Activated CD4-positive, alpha-beta T cell treated with anti-CD3 and anti-CD28 coated beads, Interleukin-2, amount 10 ng/mL, durations not matched to agents 24 days and 14 days (primary cell): ENCODE measurements at regions not wholly inside any gene's neighbourhood (a gene's known extent, or its start where the extent isn't known, plus 50 kb on each side); places are given as distances from the start of the nearest gene placed in this dataset.

Experiments used
- DNase-seq: peaks from one replicate; pipeline ENCODE4 v3.0.0; 2022
- H3K27ac Mint-ChIP-seq: one replicate; pipeline ENCODE4 v1.8.0; 2022; ENCODE audit warnings: mild to moderate bottlenecking, mixed read lengths
- H3K27me3 Mint-ChIP-seq: one replicate; pipeline ENCODE4 v1.8.0; 2022; ENCODE audit warnings: mixed read lengths
- H3K36me3 Mint-ChIP-seq: one replicate; pipeline ENCODE4 v1.8.0; 2022; ENCODE audit warnings: low read depth, mild to moderate bottlenecking, mixed read lengths
- H3K4me1 Mint-ChIP-seq: one replicate; pipeline ENCODE4 v1.8.0; 2021; ENCODE audit warnings: mixed read lengths
- H3K4me3 Mint-ChIP-seq: one replicate; pipeline ENCODE4 v1.8.0; 2022; ENCODE audit warnings: mild to moderate bottlenecking, moderate library complexity, mixed read lengths
- H3K9me3 Mint-ChIP-seq: one replicate; pipeline ENCODE4 v1.8.0; 2021; ENCODE audit warnings: mixed read lengths
- intact Hi-C: fragments of 100-400 bp; cut with micrococcal nuclease; formaldehyde crosslinking; loops from one replicate; pipeline ENCODE4 v1.15.1; 2023

DNA sequence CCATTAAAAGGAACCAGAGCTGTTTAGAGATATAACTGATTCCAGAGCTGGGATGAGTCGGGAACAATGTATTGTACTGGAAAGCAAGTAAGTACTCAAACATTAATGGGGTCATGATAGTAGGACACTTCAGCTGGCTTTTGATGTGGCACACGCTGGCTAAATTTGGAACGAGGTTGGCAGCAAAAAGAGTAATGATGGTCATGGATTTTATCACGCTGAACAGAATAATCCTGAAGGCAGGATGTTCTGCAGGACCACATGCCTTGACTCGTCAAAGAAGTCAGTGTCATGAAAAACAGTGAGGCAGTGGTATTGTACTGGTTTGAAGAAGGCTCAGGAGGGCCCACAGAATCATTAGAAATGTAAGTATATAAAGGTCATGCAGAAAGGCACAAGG, 220.3 kb downstream of the SNX13 start:
- Mint-ChIP-seq H3K36me3 (no peaks in the 10 kb centered on the region), H3K27me3 (no peaks in the 10 kb centered on the region), H3K27ac (no peak overlapping the region), H3K4me3 (no peak overlapping the region), H3K9me3 (no peaks in the 10 kb centered on the region), H3K4me1 (no peaks in the 10 kb centered on the region)
- intact Hi-C loops, result no loop called here
- no peak for DNase-seq

DNA sequence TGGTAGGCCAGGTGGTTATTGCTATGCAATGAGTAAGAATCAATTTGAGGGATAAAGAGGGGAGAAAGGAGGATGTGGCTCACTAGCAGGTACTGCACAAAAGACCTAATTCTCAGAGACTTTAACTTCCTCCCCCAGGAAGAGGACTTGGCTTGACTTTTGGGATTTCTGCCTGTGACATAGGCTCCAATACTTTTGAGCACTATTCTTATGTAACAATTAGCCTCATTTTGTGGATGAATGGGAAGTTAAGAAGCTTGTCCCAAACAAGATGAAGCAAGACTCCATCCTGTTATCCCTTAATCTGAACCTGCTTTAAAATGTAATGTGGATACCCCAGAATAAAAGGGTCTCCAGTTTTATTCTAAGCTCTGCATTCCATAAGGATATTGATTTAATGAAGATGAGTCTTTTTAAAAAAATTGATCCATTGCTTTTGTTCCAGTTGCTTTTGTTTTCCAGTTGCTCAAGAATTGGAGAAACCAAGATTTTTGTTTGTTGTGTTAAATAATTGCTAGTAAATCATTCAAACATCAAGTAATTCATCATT, 218.5 kb downstream of the SNX13 start:
- Mint-ChIP-seq H3K4me3 (no peak overlapping the region), H3K36me3 (no peaks in the 10 kb centered on the region), H3K27ac (no peak overlapping the region), H3K9me3 (no peaks in the 10 kb centered on the region), H3K4me1 (no peaks in the 10 kb centered on the region), H3K27me3 (no peaks in the 10 kb centered on the region)
- DNase-seq, result no peak
- intact Hi-C loops, result no loop called here

DNA sequence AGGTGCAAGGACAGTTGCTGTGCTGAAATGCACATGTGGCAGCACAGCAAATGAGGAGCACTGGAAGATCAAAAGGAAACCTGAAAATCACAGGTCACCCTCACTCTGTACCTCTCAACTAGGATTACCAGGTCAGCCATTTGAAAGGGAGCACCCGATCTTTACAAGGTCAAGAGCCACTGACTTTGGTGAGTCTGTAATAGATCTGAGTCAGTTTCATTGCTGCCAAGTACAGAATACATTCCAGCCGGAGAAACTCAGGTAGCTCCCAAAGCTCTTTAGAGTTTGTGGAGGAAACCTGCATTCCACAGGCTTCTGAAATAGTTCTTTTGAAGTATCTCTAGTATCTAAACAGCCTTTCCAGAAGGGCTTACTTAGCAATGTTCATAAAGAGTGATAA, 217.5 kb downstream of the SNX13 start:
- no peaks in the 10 kb centered on the region for H3K4me1 Mint-ChIP-seq
- H3K36me3 Mint-ChIP-seq, result no peaks in the 10 kb centered on the region
- H3K27me3 Mint-ChIP-seq, result no peaks in the 10 kb centered on the region
- H3K4me3 Mint-ChIP-seq, result no peak overlapping the region
- intact Hi-C loops, result no loop called here
- DNase-seq, result peak; percentile 42
- no peaks in the 10 kb centered on the region for H3K9me3 Mint-ChIP-seq
- no peak overlapping the region for H3K27ac Mint-ChIP-seq

DNA sequence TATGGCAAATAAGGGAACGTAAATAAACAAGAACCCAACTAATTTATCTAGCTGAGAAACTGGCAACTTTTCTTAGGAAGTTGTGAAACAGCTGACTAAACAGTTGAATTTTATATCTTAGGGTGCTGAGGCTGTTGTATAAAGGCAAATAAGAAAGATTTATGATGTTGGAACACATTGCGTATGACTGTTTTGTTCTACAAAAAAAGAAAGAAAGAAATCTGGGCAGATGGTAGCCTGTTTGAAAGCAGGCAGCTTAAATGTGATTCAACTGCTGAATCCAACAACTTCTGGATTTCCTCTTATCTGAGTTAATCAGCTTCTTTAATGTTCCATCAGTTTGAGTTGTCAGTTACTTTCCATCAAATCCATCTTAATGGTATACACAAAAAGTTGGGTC, 214.5 kb downstream of the SNX13 start:
- no peaks in the 10 kb centered on the region for H3K27me3 Mint-ChIP-seq

DNA sequence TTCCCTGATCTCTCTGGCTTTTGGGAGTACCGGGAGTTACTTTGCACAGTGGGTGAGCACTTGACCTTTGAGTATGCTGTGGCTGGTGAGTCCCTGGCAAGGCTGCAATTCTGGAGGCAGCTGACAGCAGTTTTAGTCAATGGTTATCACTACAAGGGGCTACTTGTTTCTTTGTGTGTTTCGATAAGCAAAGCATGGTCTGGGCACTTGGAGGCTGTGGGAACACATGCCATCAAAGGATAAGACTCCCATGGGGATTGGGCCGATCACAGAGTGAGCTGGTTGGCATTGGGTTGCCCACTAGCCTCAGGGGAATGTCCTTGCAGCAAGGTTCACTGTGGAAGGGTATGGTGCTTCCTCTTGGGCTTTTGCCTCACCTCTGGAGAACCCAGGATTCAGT, 208.2 kb downstream of the SNX13 start:
- DNase-seq, result peak; percentile 27
- intact Hi-C loops, result no loop called here
- no peaks in the 10 kb centered on the region for H3K27me3 Mint-ChIP-seq
- peaks cover 6% of the 10 kb centered on the region for H3K9me3 Mint-ChIP-seq
- no peak overlapping the region for H3K27ac Mint-ChIP-seq
- H3K4me1 Mint-ChIP-seq, result no peaks in the 10 kb centered on the region
- H3K4me3 Mint-ChIP-seq, result no peak overlapping the region
- H3K36me3 Mint-ChIP-seq, result no peaks in the 10 kb centered on the region

More for the DNA sequence above, 214.5 kb downstream of the SNX13 start:
- DNase-seq, result no peak
- Mint-ChIP-seq H3K4me3 (no peak overlapping the region), H3K36me3 (no peaks in the 10 kb centered on the region), H3K4me1 (no peaks in the 10 kb centered on the region), H3K9me3 (no peaks in the 10 kb centered on the region), H3K27ac (no peak overlapping the region)
- intact Hi-C loops, result no loop called here
